GM12875 (cell line): ENCODE measurements at regions not wholly inside any gene's neighbourhood (a gene's known extent, or its start where the extent isn't known, plus 50 kb on each side); places are given as distances from the start of the nearest gene placed in this dataset.

Source experiments
- H3K4me3 ChIP-seq: one replicate; pipeline ENCODE4 v1.5.1; 2011; ENCODE audit warnings: low read depth, low read length, control low read depth
- CTCF ChIP-seq: IDR thresholded peaks from 2 replicates; pipeline ENCODE4 v1.5.1; 2011; ENCODE audit warnings: low read depth, mild to moderate bottlenecking, control low read depth, inconsistent platforms, low read length, moderate library complexity, borderline replicate concordance; ENCODE audit not compliant: insufficient read depth

GRCh38 chr5:57805732-57806131 lies 323.1 kb upstream of the ACTBL2 start:
- H3K4me3 ChIP-seq = no peak overlapping the region
- no peak for TF ChIP-seq CTCF

GRCh38 chr5:57805170-57805569 lies 322.6 kb upstream of the ACTBL2 start:
- H3K4me3 ChIP-seq = no peak overlapping the region
- no peak for TF ChIP-seq CTCF

GRCh38 chr5:57804505-57804904 lies 321.9 kb upstream of the ACTBL2 start:
- H3K4me3 ChIP-seq = no peak overlapping the region
- no peak for TF ChIP-seq CTCF

- TF ChIP-seq CTCF = no peak
- H3K4me3 ChIP-seq = no peak overlapping the region
Observed at GRCh38 chr5:57804007-57804444, 321.4 kb upstream of the ACTBL2 start.

GRCh38 chr5:57802131-57802530 lies 319.5 kb upstream of the ACTBL2 start:
- H3K4me3 ChIP-seq = no peak overlapping the region
- no peak for TF ChIP-seq CTCF

GRCh38 chr5:57795203-57795602 lies 312.6 kb upstream of the ACTBL2 start:
- no peak for TF ChIP-seq CTCF
- H3K4me3 ChIP-seq = no peak overlapping the region

GRCh38 chr5:57791875-57792274 lies 309.3 kb upstream of the ACTBL2 start:
- no peak overlapping the region for H3K4me3 ChIP-seq
- no peak for TF ChIP-seq CTCF
